OCI-LY1 (cell line): ENCODE measurements at regions not wholly inside any gene's neighbourhood (a gene's known extent, or its start where the extent isn't known, plus 50 kb on each side); places are given as distances from the start of the nearest gene placed in this dataset.

Experiments used
- H2AFZ ChIP-seq: fragments of 200-600 bp; sonication (generic), shearing (Covaris generic); 2 replicates; pipeline ENCODE4 v1.6.0; 2014; ENCODE audit warnings: antibody characterized with exemption, mild to moderate bottlenecking, low read length
- H3F3A ChIP-seq: fragments of 200-600 bp; sonication (generic), shearing (Covaris generic); 2 replicates; pipeline ENCODE4 v1.6.0; 2014; ENCODE audit warnings: mild to moderate bottlenecking, antibody characterized with exemption, low read length, moderate library complexity; ENCODE audit not compliant: insufficient read depth
- H3K27ac ChIP-seq: fragments of 200-600 bp; sonication (generic); 2 replicates; pipeline ENCODE4 v1.5.1; 2014; ENCODE audit warnings: low read length, mixed run types, mild to moderate bottlenecking, low read depth; ENCODE audit not compliant: poor library complexity, severe bottlenecking
- H3K27me3 ChIP-seq: fragments of 200-600 bp; sonication (generic); 2 replicates; pipeline ENCODE4 v1.6.0; 2014; ENCODE audit warnings: antibody characterized with exemption, mild to moderate bottlenecking, low read length, moderate library complexity; ENCODE audit not compliant: insufficient read depth
- H3K36me3 ChIP-seq: fragments of 200-600 bp; sonication (generic); 2 replicates; pipeline ENCODE4 v1.6.1; 2014; ENCODE audit warnings: mild to moderate bottlenecking, antibody characterized with exemption, low read length, moderate library complexity, mixed read lengths; ENCODE audit not compliant: insufficient read depth
- H3K4me1 ChIP-seq: fragments of 200-600 bp; sonication (generic); 2 replicates; pipeline ENCODE4 v1.5.1; 2014; ENCODE audit warnings: mild to moderate bottlenecking, low read length, moderate library complexity; ENCODE audit not compliant: insufficient read depth, severe bottlenecking
- H3K4me2 ChIP-seq: fragments of 200-600 bp; sonication (generic), shearing (Covaris generic); 2 replicates; pipeline ENCODE4 v1.6.1; 2014; ENCODE audit warnings: low read length
- H3K4me3 ChIP-seq: fragments of 200-600 bp; sonication (generic); 2 replicates; pipeline ENCODE4 v1.5.1; 2014; ENCODE audit warnings: low read length, low read depth, mild to moderate bottlenecking, mixed read lengths; ENCODE audit not compliant: poor library complexity, severe bottlenecking
- H3K79me2 ChIP-seq: fragments of 200-600 bp; shearing (Covaris generic); 2 replicates; pipeline ENCODE4 v1.6.1; 2016; ENCODE audit warnings: mixed run types, low read length, mixed read lengths; ENCODE audit not compliant: insufficient read depth
- H3K9ac ChIP-seq: fragments of 200-600 bp; sonication (generic), shearing (Covaris generic); 2 replicates; pipeline ENCODE4 v1.6.1; 2014; ENCODE audit warnings: mild to moderate bottlenecking, low read length, mixed read lengths
- H3K9me2 ChIP-seq: fragments of 200-600 bp; sonication (generic), shearing (Covaris generic); 2 replicates; pipeline ENCODE4 v1.6.1; 2014; ENCODE audit warnings: low read depth, mild to moderate bottlenecking, low read length, mixed read lengths
- H3K9me3 ChIP-seq: fragments of 200-600 bp; shearing (Covaris generic); 2 replicates; pipeline ENCODE4 v1.6.1; 2014; ENCODE audit warnings: low read length, mixed read lengths
- H4K20me1 ChIP-seq: fragments of 200-600 bp; sonication (generic), shearing (Covaris generic); 2 replicates; pipeline ENCODE4 v1.6.0; 2016; ENCODE audit warnings: mild to moderate bottlenecking, low read length; ENCODE audit not compliant: insufficient read depth
- CTCF ChIP-seq: fragments of 200-600 bp; sonication (generic), shearing (Covaris generic); IDR thresholded peaks from 2 replicates; pipeline ENCODE4 v1.5.1; 2017; ENCODE audit warnings: mild to moderate bottlenecking, antibody characterized with exemption, low read length, moderate library complexity, mixed read lengths
- EZH2 ChIP-seq: fragments of 200-600 bp; sonication (generic), shearing (Covaris generic); IDR thresholded peaks from 2 replicates; pipeline ENCODE4 v1.8.0; 2017; ENCODE audit warnings: borderline replicate concordance, mixed run types, mild to moderate bottlenecking, antibody characterized with exemption, low read length, moderate library complexity, mixed read lengths

- no peak overlapping the region for H3K27ac ChIP-seq
- H3K4me1 ChIP-seq, result no peaks in the 10 kb centered on the region
- H4K20me1 ChIP-seq, result no peaks in the 10 kb centered on the region
- no peak overlapping the region for H3K9ac ChIP-seq
- no peaks in the 10 kb centered on the region for H3K79me2 ChIP-seq
- TF ChIP-seq EZH2 (no peak), CTCF (no peak)
- no peaks in the 10 kb centered on the region for H3K9me3 ChIP-seq
- no peak overlapping the region for H3K4me3 ChIP-seq
- H3F3A ChIP-seq, result no peaks in the 10 kb centered on the region
- no peaks in the 10 kb centered on the region for H3K36me3 ChIP-seq
- no peaks in the 10 kb centered on the region for H3K9me2 ChIP-seq
- H2AFZ ChIP-seq, result no peak overlapping the region
- H3K27me3 ChIP-seq, result peaks cover 6% of the 10 kb centered on the region; the same call in 1 of the 2 replicates
- no peak overlapping the region for H3K4me2 ChIP-seq
These were observed 125.2 kb upstream of the GALNT2 start for GRCh38 chr1:229941831-229942230.

GRCh38 chr1:229942501-229942900 is 124.5 kb upstream of the GALNT2 start:
- no peaks in the 10 kb centered on the region for H3K79me2 ChIP-seq
- H3K4me1 ChIP-seq, result no peaks in the 10 kb centered on the region
- TF ChIP-seq EZH2 (no peak), CTCF (no peak)
- no peaks in the 10 kb centered on the region for H3K9me3 ChIP-seq
- H3K27me3 ChIP-seq, result peaks cover 6% of the 10 kb centered on the region; the same call in 1 of the 2 replicates
- H3K9ac ChIP-seq, result no peak overlapping the region
- no peaks in the 10 kb centered on the region for H4K20me1 ChIP-seq
- no peak overlapping the region for H2AFZ ChIP-seq
- no peak overlapping the region for H3K4me2 ChIP-seq
- H3K36me3 ChIP-seq, result no peaks in the 10 kb centered on the region
- no peaks in the 10 kb centered on the region for H3K9me2 ChIP-seq
- no peak overlapping the region for H3K27ac ChIP-seq
- H3K4me3 ChIP-seq, result no peak overlapping the region
- no peaks in the 10 kb centered on the region for H3F3A ChIP-seq

GRCh38 chr1:229943148-229943714 is 123.8 kb upstream of the GALNT2 start:
- Histone ChIP-seq H3K9ac (no peak overlapping the region), H3F3A (no peaks in the 10 kb centered on the region), H3K27ac (no peak overlapping the region), H3K9me2 (no peaks in the 10 kb centered on the region), H3K4me1 (no peaks in the 10 kb centered on the region), H3K79me2 (no peaks in the 10 kb centered on the region), H2AFZ (no peak overlapping the region), H4K20me1 (no peaks in the 10 kb centered on the region), H3K9me3 (no peaks in the 10 kb centered on the region), H3K36me3 (no peaks in the 10 kb centered on the region), H3K4me3 (no peak overlapping the region), H3K27me3 (peaks cover 4% of the 10 kb centered on the region; the same call in 1 of the 2 replicates), H3K4me2 (no peak overlapping the region)
- TF ChIP-seq CTCF (no peak), EZH2 (no peak)
